Keratinocyte (primary cell): ENCODE measurements at regions not wholly inside any gene's neighbourhood (a gene's known extent, or its start where the extent isn't known, plus 50 kb on each side); places are given as distances from the start of the nearest gene placed in this dataset.

Source experiments
- DNase-seq: peaks from one replicate; pipeline ENCODE4 v3.0.0-alpha.2; 2011; ENCODE audit warnings: low read depth, missing footprints, low spot score
- FAIRE-seq: peaks from 2 replicates; lab custom pipeline; 2011; peaks lifted over from hg19 to GRCh38; lab: Jason Lieb, UNC
- H2AFZ ChIP-seq: 2 replicates; pipeline ENCODE4 v1.6.0; 2012; ENCODE audit warnings: low read length, control low read depth, inconsistent platforms; ENCODE audit not compliant: control insufficient read depth
- H3K27ac ChIP-seq: 2 replicates; pipeline ENCODE4 v1.5.1; 2011; ENCODE audit warnings: low read length; ENCODE audit not compliant: control insufficient read depth, insufficient read depth
- H3K27me3 ChIP-seq: 3 replicates; pipeline ENCODE4 v1.6.0; 2011; ENCODE audit warnings: low read length; ENCODE audit not compliant: control insufficient read depth, insufficient read depth; ENCODE audit errors: extremely low read depth
- H3K36me3 ChIP-seq, 2 experiments: 2 replicates in 1 of 2; 3 replicates in 1 of 2; pipeline ENCODE4 v1.5.1; 2011; ENCODE audit warnings: low read length in 2 of 2, mild to moderate bottlenecking in 1 of 2; ENCODE audit not compliant: control insufficient read depth in 2 of 2, insufficient read depth in 2 of 2; ENCODE audit errors: extremely low read depth in 1 of 2
- H3K4me1 ChIP-seq: 3 replicates; pipeline ENCODE4 v1.5.1; 2011; ENCODE audit warnings: low read length; ENCODE audit not compliant: control insufficient read depth, insufficient read depth; ENCODE audit errors: extremely low read depth
- H3K4me2 ChIP-seq: 3 replicates; pipeline ENCODE4 v1.6.0; 2011; ENCODE audit warnings: low read depth, low read length; ENCODE audit not compliant: control insufficient read depth, insufficient read depth; ENCODE audit errors: extremely low read depth
- H3K4me3 ChIP-seq, 3 experiments: fragments of 200-600 bp in 1 of 3; sonication (generic) in 1 of 3; 2 replicates in 2 of 3; 3 replicates in 1 of 3; pipeline ENCODE4 v1.5.1; 2011 to 2016; ENCODE audit warnings: low read length in 3 of 3, mild to moderate bottlenecking in 3 of 3, control low read depth in 2 of 3, inconsistent platforms in 1 of 3, low read depth in 1 of 3, mixed read lengths in 1 of 3, mixed run types in 1 of 3, moderate library complexity in 1 of 3; ENCODE audit not compliant: control insufficient read depth in 2 of 3, insufficient read depth in 2 of 3; ENCODE audit errors: extremely low read depth in 1 of 3
- H3K79me2 ChIP-seq: 2 replicates; pipeline ENCODE4 v1.6.0; 2012; ENCODE audit warnings: low read length; ENCODE audit not compliant: control insufficient read depth, insufficient read depth
- H3K9ac ChIP-seq: 3 replicates; pipeline ENCODE4 v1.6.0; 2011; ENCODE audit warnings: low read length; ENCODE audit not compliant: control insufficient read depth, insufficient read depth; ENCODE audit errors: extremely low read depth
- H3K9me1 ChIP-seq: 3 replicates; pipeline ENCODE4 v1.6.0; 2011; ENCODE audit warnings: low read length; ENCODE audit not compliant: control insufficient read depth, insufficient read depth; ENCODE audit errors: extremely low read depth
- H3K9me3 ChIP-seq: 2 replicates; pipeline ENCODE4 v1.5.1; 2012; ENCODE audit warnings: low read depth, low read length; ENCODE audit not compliant: control insufficient read depth
- H4K20me1 ChIP-seq: 3 replicates; pipeline ENCODE4 v1.6.0; 2011; ENCODE audit warnings: low read length; ENCODE audit not compliant: control insufficient read depth, insufficient read depth; ENCODE audit errors: extremely low read depth
- CTCF ChIP-seq, 3 experiments: IDR thresholded peaks in 1 of 3; conservative IDR thresholded peaks in 1 of 3; optimal IDR thresholded peaks in 1 of 3; 2 replicates in 2 of 3; 3 replicates in 1 of 3; pipeline versions ENCODE3 to v1.5.1; 2011; ENCODE audit warnings: low read length in 3 of 3, mild to moderate bottlenecking in 3 of 3, moderate library complexity in 2 of 3, control low read depth in 1 of 3, inconsistent platforms in 1 of 3; ENCODE audit not compliant: insufficient read depth in 2 of 3; ENCODE audit errors: extremely low read depth in 1 of 3
- EZH2 ChIP-seq: IDR thresholded peaks from one replicate; pipeline ENCODE4 v1.6.1; 2012; ENCODE audit warnings: inconsistent platforms, mild to moderate bottlenecking, low read length, moderate library complexity
- dilution Hi-C: fragments of 300-500 bp; cut with MboI; formaldehyde crosslinking; loops from one replicate; pipeline ENCODE4 v1.7.0; 2020; ENCODE audit warnings: low sequenced_read_pairs; ENCODE audit not compliant: extremely low pct_ligation_motif_present

GRCh38 chr3:146334151-146334550 is 83.2 kb upstream of the PLSCR4 start:
- Histone ChIP-seq H3K27me3 (no peaks in the 10 kb centered on the region), H3K36me3 (no peaks in the 10 kb centered on the region), H3K4me2 (no peak overlapping the region), H3K27ac (no peak overlapping the region), H3K4me1 (no peaks in the 10 kb centered on the region), H2AFZ (no peak overlapping the region), H3K9ac (no peak overlapping the region), H3K79me2 (no peaks in the 10 kb centered on the region), H3K4me3 (no peak overlapping the region), H4K20me1 (no peaks in the 10 kb centered on the region), H3K9me3 (no peaks in the 10 kb centered on the region), H3K9me1 (no peaks in the 10 kb centered on the region)
- FAIRE-seq, result no peak
- no peak for DNase-seq
- dilution Hi-C loops, result no loop called here
- TF ChIP-seq CTCF (optimal IDR thresholded peaks at IDR 0.05 in 1 of 3, IDR thresholded peaks at IDR 0.05 in 1 of 3, conservative IDR thresholded peaks at IDR 0.05 in 1 of 3; ENCODE audit: extremely low read depth in 1 of 3, insufficient read depth in 2 of 3, low read length in 3 of 3), result peak; percentile 15 to 44 (median 19)
- no peak for TF ChIP-seq EZH2

GRCh38 chr3:146331967-146332366 is 81.1 kb upstream of the PLSCR4 start:
- Histone ChIP-seq H3K36me3 (no peaks in the 10 kb centered on the region), H3K4me2 (no peak overlapping the region), H3K9ac (no peak overlapping the region), H3K9me1 (no peaks in the 10 kb centered on the region), H3K9me3 (no peaks in the 10 kb centered on the region), H2AFZ (no peak overlapping the region), H3K27ac (no peak overlapping the region), H4K20me1 (no peaks in the 10 kb centered on the region), H3K4me3 (no peak overlapping the region), H3K4me1 (no peaks in the 10 kb centered on the region), H3K79me2 (no peaks in the 10 kb centered on the region), H3K27me3 (no peaks in the 10 kb centered on the region)
- FAIRE-seq (no peak), DNase-seq (no peak)
- dilution Hi-C loops, result no loop called here
- TF ChIP-seq EZH2 (no peak), CTCF (optimal IDR thresholded peaks at IDR 0.05 in 1 of 3, IDR thresholded peaks at IDR 0.05 in 1 of 3, conservative IDR thresholded peaks at IDR 0.05 in 1 of 3; ENCODE audit: extremely low read depth in 1 of 3, insufficient read depth in 2 of 3, low read length in 3 of 3) (no peak)
